ENCODE measurements at regions not wholly inside any gene's neighbourhood (a gene's known extent, or its start where the extent isn't known, plus 50 kb on each side); places are given as distances from the start of the nearest gene placed in this dataset.
"Not testable (repeated sequence)": the region's sequence is repeated elsewhere in the genome, so short reads cannot be mapped to it uniquely, and the experiment has no call there.

DNA sequence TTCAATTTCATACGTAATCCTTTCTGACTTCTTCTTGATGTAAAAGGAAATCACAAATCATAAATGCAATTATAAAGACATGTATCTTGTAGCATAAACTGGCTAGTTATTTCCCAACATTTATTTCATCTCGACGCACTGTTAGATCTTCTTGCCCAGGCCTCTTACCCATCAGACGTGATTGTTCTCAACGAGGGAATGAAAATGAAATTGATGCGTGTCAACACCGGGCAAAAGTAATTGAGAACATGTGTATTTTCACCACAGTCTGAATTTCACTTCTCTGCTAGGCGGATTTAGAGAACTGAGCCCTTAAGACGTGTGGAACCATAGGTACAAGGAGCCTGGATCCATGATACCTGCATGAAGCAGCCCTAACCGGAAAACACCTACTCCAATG is 519.7 kb downstream of the KCNT2 start:
- no peak for DNase-seq

DNA sequence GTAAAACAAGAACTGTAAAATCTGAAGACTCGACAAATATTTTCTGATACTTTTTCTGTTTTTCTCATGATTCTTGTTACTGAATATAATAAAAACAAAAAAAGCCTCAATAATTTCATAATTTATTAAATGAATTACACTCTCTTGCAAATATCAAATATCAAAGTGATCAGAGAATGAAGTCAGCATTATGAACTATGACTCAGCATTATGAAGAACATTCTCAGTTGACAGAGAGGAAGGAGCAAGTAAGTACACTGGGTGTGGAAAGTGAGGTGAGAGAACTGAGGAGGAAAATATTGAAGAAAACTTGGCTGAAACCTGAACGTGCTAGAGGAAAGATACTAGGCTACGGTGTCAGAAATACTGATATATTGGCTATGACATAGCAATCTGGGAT is 529.5 kb downstream of the KCNT2 start:
- DNase-seq, result no peak

DNA sequence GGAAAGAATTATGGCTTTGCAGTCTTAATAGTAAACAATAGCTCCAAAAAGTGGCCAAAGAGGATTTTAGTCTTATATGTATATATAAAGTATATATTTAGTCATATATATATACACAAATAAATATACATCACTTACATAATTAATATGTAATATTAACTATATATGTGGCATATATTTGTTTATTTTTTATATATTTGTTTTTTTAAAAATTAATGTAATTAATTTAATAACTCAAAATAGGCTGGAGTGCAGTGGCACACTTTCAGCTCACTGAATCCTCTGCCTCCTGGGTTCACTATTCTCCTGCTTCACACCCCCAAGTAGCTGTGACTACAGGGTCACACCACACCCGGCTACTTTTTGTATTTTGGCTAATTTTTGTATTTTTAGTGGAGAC is 532.6 kb downstream of the KCNT2 start:
- no peak for DNase-seq

DNA sequence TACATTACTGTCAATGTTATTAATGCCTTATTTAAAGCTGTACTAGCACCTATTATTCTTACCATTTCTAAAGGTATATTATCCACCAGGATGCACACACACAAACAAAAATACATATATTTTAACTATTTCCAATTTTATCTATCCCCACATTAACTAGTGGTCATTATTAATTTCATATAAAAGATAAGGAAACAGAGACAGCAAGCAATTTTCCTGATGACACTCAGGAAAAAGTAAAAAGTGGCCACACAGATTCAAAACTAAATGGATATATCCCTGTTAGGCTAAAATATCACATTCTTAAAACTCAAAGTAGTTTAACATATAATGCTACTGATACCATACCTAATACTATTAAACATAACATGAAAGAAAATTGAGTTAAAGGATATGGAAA is 534.1 kb downstream of the KCNT2 start:
- no peak for DNase-seq

DNA sequence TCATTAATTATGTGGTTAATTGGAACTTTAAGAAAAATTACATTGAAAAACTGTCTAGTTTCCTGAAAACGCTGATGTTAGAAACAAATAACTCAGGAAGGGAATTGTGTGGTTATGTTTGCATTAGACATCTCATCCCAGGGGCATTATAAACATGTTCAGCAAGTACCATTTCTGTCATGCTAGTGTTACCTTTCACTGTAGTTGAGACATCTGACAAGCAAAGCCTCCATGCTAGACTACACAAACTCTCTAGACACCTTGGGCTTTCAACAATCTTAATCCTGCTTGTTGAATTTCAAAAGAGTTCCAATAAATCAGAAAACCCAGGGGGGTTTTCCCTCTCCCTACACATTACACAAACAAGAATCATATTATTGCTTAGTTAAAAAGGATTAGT is 536.8 kb downstream of the KCNT2 start:
- no peak for DNase-seq

DNA sequence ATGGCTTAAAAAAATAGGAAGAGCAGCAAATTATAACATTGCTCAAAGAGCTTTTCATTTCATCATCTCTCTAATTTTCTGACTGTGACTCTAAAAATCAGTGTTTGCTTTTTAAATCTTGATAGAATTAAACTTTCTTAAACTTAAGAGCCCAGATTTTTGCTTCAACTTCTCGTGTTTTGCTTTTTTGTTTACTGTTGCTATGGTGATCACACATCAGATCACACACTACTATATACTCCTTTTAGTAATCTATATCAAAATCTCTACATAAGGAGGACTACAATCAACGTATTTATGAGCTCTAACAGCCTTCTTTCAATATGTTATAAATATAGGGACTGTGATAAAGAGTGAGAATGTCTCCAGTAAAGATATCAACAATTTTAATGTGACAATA is 537.3 kb downstream of the KCNT2 start:
- no peak for DNase-seq

GRCh38 chr1:196063952-196064351 is 544.3 kb downstream of the KCNT2 start:
- no peak for DNase-seq

- DNase-seq, result no peak
These were observed 544.9 kb downstream of the KCNT2 start for GRCh38 chr1:196063294-196063693.

DNA sequence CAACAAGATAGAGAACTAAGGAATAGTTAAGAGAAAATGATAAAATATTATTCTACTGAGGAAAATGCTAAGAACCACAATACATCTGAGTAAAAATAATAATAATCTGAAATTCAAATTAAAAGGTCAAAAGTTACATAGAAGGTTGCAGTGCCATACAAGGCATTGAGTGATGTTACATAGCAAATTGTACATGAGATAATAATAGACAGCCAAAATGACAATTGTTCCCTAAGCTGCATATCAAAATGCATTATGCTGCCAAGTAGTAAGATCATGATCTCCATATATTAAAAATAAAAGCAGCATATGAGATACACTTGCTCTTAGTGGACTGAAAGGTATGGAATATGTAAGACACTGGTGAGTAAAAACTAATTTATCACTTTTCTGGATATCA is 547.7 kb downstream of the KCNT2 start:
- no peak for DNase-seq

DNA sequence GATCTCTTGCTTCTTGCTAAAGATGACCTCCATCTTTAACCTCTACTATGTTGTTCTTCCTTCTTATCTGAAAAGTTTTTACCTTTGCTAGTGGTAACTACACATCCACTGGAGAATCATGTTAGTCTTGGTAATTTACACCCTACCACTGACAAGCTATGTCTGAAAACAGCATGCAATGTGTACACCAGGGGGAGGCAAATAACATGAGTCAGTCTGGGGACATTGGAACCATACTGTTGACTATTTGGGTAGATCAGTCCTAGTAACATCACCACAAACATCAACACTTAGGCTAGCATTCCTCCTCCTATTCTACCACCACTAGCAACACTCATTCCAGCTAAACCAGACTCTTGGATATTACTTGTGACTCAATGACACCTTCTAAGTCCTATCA is 549.0 kb downstream of the KCNT2 start:
- DNase-seq, result no peak

DNA sequence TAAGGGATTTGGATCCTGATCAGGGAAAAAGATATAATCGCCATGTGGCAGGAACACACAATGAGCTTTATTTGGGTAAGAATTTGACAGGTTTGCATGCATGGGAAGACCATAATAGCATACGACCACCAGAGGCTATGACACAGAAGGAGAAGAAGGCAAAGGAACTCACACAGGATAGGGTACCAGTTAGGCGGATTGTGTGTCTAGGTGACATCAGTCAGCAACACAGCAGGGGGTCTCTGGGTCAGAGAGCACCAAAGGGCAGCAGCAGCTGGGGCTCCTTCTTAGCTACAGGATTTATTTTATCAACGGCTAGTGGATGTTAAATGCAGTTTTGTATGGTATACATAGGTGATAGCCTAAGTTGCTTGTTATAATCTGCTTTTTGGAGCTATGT is 551.3 kb downstream of the KCNT2 start:
- no peak for DNase-seq

DNA sequence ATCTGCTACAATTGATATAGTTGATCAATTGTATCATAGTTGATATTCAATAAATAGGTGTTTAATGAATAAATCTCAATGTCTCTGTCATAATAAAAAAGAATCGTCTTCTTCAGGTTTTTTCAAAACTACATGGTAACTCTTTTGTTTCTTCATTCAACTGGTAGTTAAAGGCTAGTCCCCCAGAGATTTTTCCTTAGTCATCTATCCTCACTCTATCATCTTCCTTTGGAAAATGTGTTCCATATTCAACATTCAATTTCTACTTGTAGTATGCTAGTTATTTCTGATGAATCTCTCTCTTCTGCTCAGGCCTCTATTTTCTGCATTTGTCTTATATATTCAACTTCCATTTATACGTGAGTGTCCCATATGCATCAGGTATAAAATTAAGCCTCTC is 558.8 kb downstream of the KCNT2 start:
- DNase-seq, result no peak

DNA sequence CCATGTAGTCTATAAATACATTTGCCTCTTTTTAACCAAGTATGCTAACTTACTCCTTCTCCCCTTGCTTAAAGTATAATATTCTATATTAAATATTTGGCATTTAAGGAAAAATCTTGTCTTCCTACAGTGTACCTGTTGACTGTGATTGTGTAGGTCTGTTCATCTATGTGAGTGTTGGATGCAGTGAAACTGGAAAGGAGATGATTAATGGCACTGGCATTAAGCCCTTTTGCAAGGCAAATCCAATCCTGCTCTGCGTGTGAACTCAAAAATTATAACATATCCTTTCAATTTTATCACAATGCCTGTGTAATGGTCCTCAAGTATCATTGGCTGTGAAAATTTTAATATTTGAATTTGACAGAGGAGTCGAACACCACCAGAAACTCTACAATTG is 565.0 kb downstream of the KCNT2 start:
- no peak for DNase-seq

- no peak for DNase-seq
These were observed 574.0 kb downstream of the KCNT2 start for GRCh38 chr1:196034080-196034706.

GRCh38 chr1:196031387-196031786 is 576.9 kb downstream of the KCNT2 start:
- not testable (repeated sequence) for DNase-seq

- DNase-seq, result no peak
These were observed 577.8 kb downstream of the KCNT2 start for GRCh38 chr1:196030455-196030854.

DNA sequence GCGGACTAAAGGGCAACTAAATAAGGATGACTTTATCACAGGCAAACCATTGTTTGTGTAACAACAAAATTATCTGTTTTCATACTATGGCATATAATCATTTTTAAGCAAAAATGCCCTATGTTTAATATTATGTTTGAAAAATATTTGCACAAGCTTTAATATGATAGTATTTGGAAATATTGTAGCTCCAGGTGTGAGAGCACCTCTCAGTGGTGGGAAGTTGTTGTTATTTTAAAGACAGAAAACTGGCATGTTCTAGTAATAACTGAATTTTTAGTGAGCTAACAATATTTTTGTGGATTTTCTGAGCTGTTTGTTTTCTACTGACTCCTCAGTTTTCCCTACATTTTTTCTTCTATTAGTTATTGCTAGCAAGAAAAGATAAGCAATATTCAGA is 578.8 kb downstream of the KCNT2 start:
- no peak for DNase-seq

DNA sequence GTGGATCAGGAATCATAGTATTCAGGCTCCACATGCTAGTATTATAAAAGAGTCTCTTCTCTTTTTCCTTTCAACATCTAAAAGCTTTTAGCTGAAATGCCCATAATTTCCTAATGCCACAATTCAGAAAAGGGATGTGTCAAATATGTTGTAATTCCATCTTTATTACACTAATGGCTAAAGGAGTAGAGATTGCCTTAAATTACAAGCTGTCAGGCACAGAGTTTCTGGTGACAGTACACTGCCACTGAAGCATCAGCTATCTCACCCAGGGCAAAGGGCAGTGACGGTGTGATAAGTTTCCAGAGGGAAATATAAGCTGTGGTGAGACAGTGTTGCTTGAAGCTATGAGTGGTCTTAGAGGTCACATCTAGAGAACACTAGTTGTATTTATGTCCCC is 581.1 kb downstream of the KCNT2 start:
- no peak for DNase-seq

- DNase-seq, result not testable (repeated sequence)
These were observed 587.1 kb downstream of the KCNT2 start for GRCh38 chr1:196021174-196021573.

- no peak for DNase-seq
These were observed 598.9 kb downstream of the KCNT2 start for GRCh38 chr1:196009362-196009761.

DNA sequence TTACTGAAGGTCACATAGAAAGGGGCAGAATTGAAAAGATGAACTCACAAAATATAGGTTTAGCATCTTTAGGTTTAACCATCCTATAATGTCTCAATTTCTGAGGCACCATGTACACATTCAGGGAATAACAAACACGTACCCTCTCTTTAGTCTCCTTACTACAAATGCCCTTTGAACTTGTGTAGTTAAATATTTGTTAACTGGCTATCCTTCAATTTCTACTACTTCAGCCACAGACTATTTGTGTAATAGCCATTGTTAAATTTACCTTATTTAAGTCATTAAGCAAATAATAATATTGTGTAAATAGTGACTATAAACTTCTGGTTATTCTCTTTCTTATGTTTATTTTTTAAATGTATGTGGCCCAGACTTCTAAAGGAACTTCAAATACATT is 600.5 kb downstream of the KCNT2 start:
- no peak for DNase-seq

- DNase-seq, result no peak
These were observed 602.8 kb downstream of the KCNT2 start for GRCh38 chr1:196005426-196005825.

GRCh38 chr1:196004388-196004787 is 603.9 kb downstream of the KCNT2 start:
- DNase-seq, result not testable (repeated sequence)

DNA sequence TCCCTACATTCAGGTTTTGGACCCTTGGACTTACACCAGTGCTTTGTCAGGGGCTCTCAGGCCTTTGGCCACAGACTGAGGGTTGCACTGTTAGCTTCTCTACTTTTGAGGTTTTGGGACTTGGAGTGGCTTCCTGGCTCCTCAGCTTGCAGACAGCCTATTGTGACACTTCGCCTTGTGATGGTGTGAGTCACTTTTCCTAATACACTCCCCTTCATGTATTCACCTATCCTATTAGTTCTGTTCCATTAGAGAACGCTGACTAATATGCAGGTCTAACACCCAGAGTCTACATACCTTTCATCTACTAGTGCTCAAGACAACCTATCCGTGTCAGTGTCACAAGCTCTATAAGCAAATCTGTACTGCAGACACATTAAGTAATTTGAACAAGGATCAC is 605.3 kb downstream of the KCNT2 start:
- no peak for DNase-seq

DNA sequence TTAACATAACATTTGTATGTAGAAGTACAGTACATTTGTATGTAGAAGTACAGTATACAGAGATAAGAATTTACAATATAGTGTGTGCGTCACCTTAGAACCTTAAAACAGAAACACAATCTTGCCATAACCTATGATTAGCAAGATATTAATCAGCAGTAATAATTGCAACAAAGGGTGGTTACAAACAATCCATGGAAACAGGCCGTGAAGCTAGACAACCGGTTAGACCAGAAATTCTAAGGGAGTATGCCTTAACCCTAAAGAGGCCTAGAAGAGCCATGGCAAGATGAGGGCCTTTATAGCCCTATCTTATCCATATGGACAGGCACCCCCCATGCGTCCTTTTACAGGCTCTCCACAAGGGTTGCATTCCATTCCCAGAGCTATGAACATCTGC is 605.9 kb downstream of the KCNT2 start:
- not testable (repeated sequence) for DNase-seq

All from left kidney (tissue), 1 donor.